Lung (tissue), 11 donors: ENCODE measurements at regions not wholly inside any gene's neighbourhood (a gene's known extent, or its start where the extent isn't known, plus 50 kb on each side); places are given as distances from the start of the nearest gene placed in this dataset.
"Not testable (repeated sequence)": the region's sequence is repeated elsewhere in the genome, so short reads cannot be mapped to it uniquely, and the experiment has no call there.

Experiments used
- ATAC-seq: fragments of 200-7000 bp; cut with Tn5 transposase; one replicate; pipeline ENCODE4 v1.9.1; 2020; ENCODE audit warnings: moderate number of reproducible peaks; ENCODE audit not compliant: insufficient read depth, low FRiP score
- DNase-seq, 3 donors: peaks; one replicate each; pipeline ENCODE4 v3.0.0-alpha.2; 2013 to 2017
- H3K27ac ChIP-seq, 2 donors: one replicate each; pipeline ENCODE4 v1.5.1; 2013; ENCODE audit warnings: mild to moderate bottlenecking in 2 of 2, moderate library complexity in 2 of 2, control low read depth in 1 of 2, inconsistent platforms in 1 of 2, low read depth in 1 of 2, low read length in 1 of 2
- H3K27me3 ChIP-seq, 3 donors: one replicate each; pipeline ENCODE4 v1.5.1; 2013; ENCODE audit warnings: low read length in 2 of 3; ENCODE audit not compliant: control insufficient read depth in 3 of 3, insufficient read depth in 3 of 3
- H3K36me3 ChIP-seq, 4 donors: one replicate each; pipeline ENCODE4 v1.5.1; 2013; ENCODE audit warnings: low read length in 4 of 4, mild to moderate bottlenecking in 1 of 4, moderate library complexity in 1 of 4; ENCODE audit not compliant: control insufficient read depth in 4 of 4, insufficient read depth in 4 of 4
- H3K4me1 ChIP-seq, 5 donors: one replicate each; pipeline ENCODE4 v1.5.1; 2013; ENCODE audit warnings: low read length in 5 of 5, mild to moderate bottlenecking in 2 of 5, moderate library complexity in 1 of 5; ENCODE audit not compliant: control insufficient read depth in 5 of 5, insufficient read depth in 5 of 5
- H3K4me3 ChIP-seq: one replicate; pipeline ENCODE4 v1.5.1; 2013; ENCODE audit warnings: mild to moderate bottlenecking, control low read depth, moderate library complexity
- H3K9ac ChIP-seq, 2 donors: one replicate each; pipeline ENCODE4 v1.5.1; 2013; ENCODE audit warnings: low read length in 2 of 2, control low read depth in 1 of 2; ENCODE audit not compliant: insufficient read depth in 1 of 2
- H3K9me3 ChIP-seq, 4 donors: one replicate each; pipeline ENCODE4 v1.5.1; 2013; ENCODE audit warnings: low read length in 3 of 4, mild to moderate bottlenecking in 1 of 4, moderate library complexity in 1 of 4; ENCODE audit not compliant: control insufficient read depth in 4 of 4, insufficient read depth in 3 of 4
- CTCF ChIP-seq: IDR thresholded peaks from 2 replicates; pipeline ENCODE4 v1.5.1; 2012; ENCODE audit warnings: mild to moderate bottlenecking; ENCODE audit errors: control extremely low read depth, extremely low read depth
- WGBS, 2 donors: extraction: QIAGEN DNeasy Blood & Tissue Kit; methylation state at CpG; one replicate each; pipeline ENCODE4 v1.1.7; 2013; 5-methylcytosine and 5-hydroxymethylcytosine counted together
- donor health status: control.
- donor health status: control.
- donor health status: Bipolar disorder and iron deficiency.
- donor health status: healthy.
- donor health status: DM: yes; HTN: yes; CAD: no.

DNA sequence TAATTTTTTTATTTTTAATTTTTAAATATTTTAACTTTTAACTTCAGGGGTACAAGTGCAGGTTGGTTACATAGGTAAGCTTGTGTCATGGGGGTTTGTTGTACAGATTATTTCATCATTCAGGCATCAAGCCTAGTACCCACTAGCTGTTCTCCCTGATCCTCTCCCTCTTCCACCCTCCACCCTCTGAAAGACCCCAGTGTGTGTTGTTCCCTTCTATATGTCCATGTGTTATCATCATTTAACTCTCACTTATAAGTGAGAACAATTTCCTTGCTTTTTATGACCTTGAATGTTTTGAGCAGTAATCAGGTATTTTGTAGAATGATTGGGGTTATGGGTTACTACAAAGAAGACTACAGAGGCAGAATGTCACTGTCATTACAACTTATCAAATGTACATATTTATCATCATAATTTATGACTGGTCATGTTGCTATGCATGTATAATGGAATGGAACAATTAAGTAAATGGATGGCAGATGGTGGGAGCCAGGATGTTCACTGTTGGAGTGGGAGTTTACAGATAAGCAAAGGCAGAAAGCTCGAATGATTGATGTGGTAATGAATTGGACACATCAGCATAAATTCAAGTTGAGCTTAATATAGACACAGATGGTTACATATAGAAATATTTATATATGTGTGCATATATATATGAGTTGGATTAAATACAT, 563.8 kb upstream of the ROBO1 start:
- Histone ChIP-seq H3K27me3 (no peaks in the 10 kb centered on the region), H3K27ac (no peak overlapping the region), H3K9me3 (no peaks in the 10 kb centered on the region), H3K4me1 (no peaks in the 10 kb centered on the region), H3K4me3 (no peak overlapping the region), H3K36me3 (no peaks in the 10 kb centered on the region), H3K9ac (no peak overlapping the region)
- no peak for DNase-seq
- WGBS, 2 donors, result 82 to 84% methylated on average over 1 of the region's 1 CpG
- ATAC-seq, result no peak
- no peak for TF ChIP-seq CTCF

- H3K9me3 ChIP-seq, result not testable (repeated sequence)
Measured at GRCh38 chr3:80314541-80314940, 546.7 kb upstream of the ROBO1 start.

GRCh38 chr3:80308637-80309036, 540.8 kb upstream of the ROBO1 start:
- WGBS, 2 donors, result 65 to 72% methylated on average over 8 of the region's 8 CpGs

More at GRCh38 chr3:80314541-80314940, 546.7 kb upstream of the ROBO1 start:
- ATAC-seq, DNase-seq, H3K4me3 ChIP-seq, H3K27me3 ChIP-seq, H3K4me1 ChIP-seq, H3K36me3 ChIP-seq, H3K27ac ChIP-seq, H3K9ac ChIP-seq: not testable (repeated sequence)
- 94 to 96% methylated on average over 19 of the region's 19 CpGs for WGBS, 2 donors

DNA sequence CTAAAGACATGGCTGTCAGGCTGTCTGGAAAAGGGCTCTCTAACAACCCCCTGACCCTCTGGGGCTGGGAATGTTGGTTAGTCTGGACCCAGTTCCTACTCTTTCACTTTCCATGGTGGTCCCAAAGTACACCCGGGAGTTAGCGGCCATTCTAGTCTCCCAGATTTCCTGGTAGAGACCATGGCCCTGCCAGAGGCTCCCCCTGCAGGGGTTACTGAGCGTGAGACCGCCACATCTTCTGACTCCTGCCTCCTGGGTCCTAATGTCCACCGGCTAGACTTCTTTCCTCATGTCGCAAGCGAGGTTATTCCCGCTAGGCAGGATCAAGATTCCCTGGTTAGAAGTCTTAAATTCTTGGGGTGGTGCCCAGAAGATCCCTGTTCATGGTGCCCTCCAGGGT, 540.0 kb upstream of the ROBO1 start:
- H3K4me3 ChIP-seq, result no peak overlapping the region
- H3K4me1 ChIP-seq, result no peaks in the 10 kb centered on the region
- H3K27ac ChIP-seq, result no peak overlapping the region
- H3K9me3 ChIP-seq, result peaks cover 0 to 2% (median 0%) of the 10 kb centered on the region in 4 donors
- 95 to 96% methylated on average over 8 of the region's 8 CpGs for WGBS, 2 donors
- no peak overlapping the region for H3K9ac ChIP-seq
- DNase-seq (no peak), ATAC-seq (no peak)
- TF ChIP-seq CTCF, result no peak
- no peaks in the 10 kb centered on the region for H3K36me3 ChIP-seq
- no peaks in the 10 kb centered on the region for H3K27me3 ChIP-seq

More at GRCh38 chr3:80308637-80309036, 540.8 kb upstream of the ROBO1 start:
- no peak for TF ChIP-seq CTCF
- H3K9ac ChIP-seq, result no peak overlapping the region
- H3K27ac ChIP-seq, result no peak overlapping the region
- no peak overlapping the region for H3K4me3 ChIP-seq
- peaks cover 0 to 2% (median 0%) of the 10 kb centered on the region in 4 donors for H3K9me3 ChIP-seq
- ATAC-seq (no peak), DNase-seq (no peak)
- H3K4me1 ChIP-seq, result no peaks in the 10 kb centered on the region
- H3K27me3 ChIP-seq, result no peaks in the 10 kb centered on the region
- no peaks in the 10 kb centered on the region for H3K36me3 ChIP-seq
